Naive thymus-derived CD8-positive, alpha-beta T cell (primary cell): ENCODE measurements at regions not wholly inside any gene's neighbourhood (a gene's known extent, or its start where the extent isn't known, plus 50 kb on each side); places are given as distances from the start of the nearest gene placed in this dataset.

Experiments
- ATAC-seq, 2 donors: fragments of 150-1000 bp; cut with Tn5 transposase in 1 of 2; sonication (Bioruptor Pico), chemical (Tn5 transposase) in 1 of 2; 1 replicate in 1 of 2; 2 replicates in 1 of 2; pipeline ENCODE4 v1.10.0; 2021; ENCODE audit warnings: mild to moderate bottlenecking in 2 of 2, moderate library complexity in 2 of 2
- POLR2A ChIA-PET: fragments of 350-600 bp; sonication (Branson Sonifier 250); formaldehyde crosslinking; loops from one replicate; lab custom pipeline; 2021; ENCODE audit warnings: antibody characterized with exemption; lab: Charles Lee
- DNase-seq, 10 donors: peaks; one replicate each; pipeline versions ENCODE4 v3.0.0 to v3.0.0-alpha.2; 2020 to 2022
- H3K27ac Mint-ChIP-seq, 10 donors: one replicate each; pipeline ENCODE4 v1.8.0; 2020 to 2022; ENCODE audit warnings: mild to moderate bottlenecking in 10 of 10, mixed read lengths in 10 of 10, moderate library complexity in 4 of 10, inconsistent platforms in 1 of 10
- H3K27me3 Mint-ChIP-seq, 5 donors: one replicate each; pipeline ENCODE4 v1.8.0; 2021 to 2022; ENCODE audit warnings: mixed read lengths in 5 of 5
- H3K36me3 Mint-ChIP-seq, 3 donors: one replicate each; pipeline ENCODE4 v1.8.0; 2020 to 2022; ENCODE audit warnings: mixed read lengths in 3 of 3, mild to moderate bottlenecking in 2 of 3, inconsistent platforms in 1 of 3
- H3K4me1 Mint-ChIP-seq, 4 donors: one replicate each; pipeline ENCODE4 v1.8.0; 2021 to 2022; ENCODE audit warnings: mixed read lengths in 4 of 4
- H3K4me3 Mint-ChIP-seq, 10 donors: one replicate each; pipeline ENCODE4 v1.8.0; 2020 to 2022; ENCODE audit warnings: mild to moderate bottlenecking in 10 of 10, mixed read lengths in 10 of 10, moderate library complexity in 6 of 10, inconsistent platforms in 1 of 10
- H3K9me3 Mint-ChIP-seq, 9 donors: one replicate each; pipeline ENCODE4 v1.8.0; 2020 to 2022; ENCODE audit warnings: mixed read lengths in 9 of 9, mild to moderate bottlenecking in 3 of 9, inconsistent platforms in 1 of 9, moderate library complexity in 1 of 9

- Mint-ChIP-seq H3K4me3 (no peak overlapping the region), H3K4me1 (no peaks in the 10 kb centered on the region), H3K27ac (no peak overlapping the region), H3K36me3 (no peaks in the 10 kb centered on the region), H3K9me3 (peaks cover 0 to 20% (median 11%) of the 10 kb centered on the region in 9 donors), H3K27me3 (no peaks in the 10 kb centered on the region)
- POLR2A ChIA-PET, result no interaction called here
- ATAC-seq (no peak), DNase-seq (no peak)
Measured at GRCh38 chr4:28373191-28373590, 1512.5 kb downstream of the STIM2 start.

- H3K27me3 Mint-ChIP-seq, result no peaks in the 10 kb centered on the region
- H3K4me1 Mint-ChIP-seq, result no peaks in the 10 kb centered on the region
- DNase-seq, result no peak
- no peak for ATAC-seq
- no peak overlapping the region for H3K4me3 Mint-ChIP-seq
- peaks cover 0 to 23% (median 11%) of the 10 kb centered on the region in 9 donors for H3K9me3 Mint-ChIP-seq
- no peak overlapping the region for H3K27ac Mint-ChIP-seq
- POLR2A ChIA-PET, result no interaction called here
- H3K36me3 Mint-ChIP-seq, result no peaks in the 10 kb centered on the region
Measured at GRCh38 chr4:28373601-28374000, 1513.0 kb downstream of the STIM2 start.

DNA sequence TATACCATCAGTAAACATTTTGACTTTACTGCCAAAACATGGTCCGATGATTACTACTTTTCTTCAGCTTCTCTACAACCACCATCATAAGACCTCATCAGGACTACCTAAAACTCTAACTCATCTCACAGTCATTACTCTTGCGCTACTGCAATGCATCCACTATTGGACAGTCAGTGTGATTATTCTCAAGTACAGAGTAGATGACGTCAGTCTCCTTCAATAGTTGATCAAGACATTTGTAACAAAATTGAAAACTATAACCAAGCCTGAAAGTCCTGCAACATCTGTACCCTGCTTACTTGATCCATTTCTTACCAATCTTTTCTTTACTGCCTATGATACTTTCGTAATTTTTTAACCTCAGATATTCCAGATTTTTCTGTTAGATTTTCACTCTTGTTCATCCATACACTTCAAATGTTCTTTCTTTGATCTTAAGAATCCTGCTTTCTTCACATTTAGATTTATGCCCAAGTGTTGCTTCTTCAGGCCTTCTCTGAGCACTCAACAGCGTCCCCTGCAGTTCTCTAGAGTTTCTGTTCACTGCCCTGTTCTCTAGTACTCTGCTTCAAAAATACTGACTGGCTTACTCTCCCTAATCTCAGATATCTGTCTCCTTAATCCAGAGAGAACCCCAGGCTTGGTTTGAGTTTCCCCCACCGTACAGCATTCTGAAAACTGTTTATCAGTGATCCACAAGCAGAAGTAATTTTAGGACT lies 1517.6 kb downstream of the STIM2 start:
- no peaks in the 10 kb centered on the region for H3K27me3 Mint-ChIP-seq

GRCh38 chr4:28385801-28386200 lies 1525.2 kb downstream of the STIM2 start:
- POLR2A ChIA-PET, result no interaction called here
- Mint-ChIP-seq H3K27me3 (no peaks in the 10 kb centered on the region), H3K27ac (no peak overlapping the region), H3K36me3 (no peaks in the 10 kb centered on the region), H3K9me3 (peaks cover 0 to 10% (median 4%) of the 10 kb centered on the region in 9 donors), H3K4me1 (no peaks in the 10 kb centered on the region), H3K4me3 (no peak overlapping the region)
- ATAC-seq (no peak), DNase-seq (no peak)

More for the DNA sequence above, 1517.6 kb downstream of the STIM2 start:
- no peak for DNase-seq
- peaks cover 0 to 23% (median 9%) of the 10 kb centered on the region in 9 donors for H3K9me3 Mint-ChIP-seq
- no peaks in the 10 kb centered on the region for H3K36me3 Mint-ChIP-seq
- POLR2A ChIA-PET, result no interaction called here
- H3K27ac Mint-ChIP-seq, result no peak overlapping the region
- H3K4me3 Mint-ChIP-seq, result no peak overlapping the region
- H3K4me1 Mint-ChIP-seq, result no peaks in the 10 kb centered on the region
- no peak for ATAC-seq

DNA sequence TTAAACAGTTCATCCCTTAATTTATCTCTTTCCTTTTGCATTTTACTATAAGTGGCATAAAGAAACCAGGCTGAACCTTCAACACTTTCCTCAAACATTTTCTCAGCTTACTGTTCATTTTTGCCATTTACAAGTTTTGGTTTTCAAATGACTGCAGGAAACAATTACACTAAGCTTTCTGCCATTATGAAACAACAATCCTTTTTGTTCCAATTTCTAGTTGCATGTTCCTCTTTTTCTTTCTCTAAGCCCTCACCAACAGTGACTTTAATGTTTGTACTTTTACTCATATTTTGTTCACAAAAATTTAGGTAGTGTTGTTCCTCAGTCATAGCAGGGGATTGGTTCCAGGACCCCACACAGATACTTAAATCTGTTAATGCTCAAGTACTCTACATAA lies 1526.1 kb downstream of the STIM2 start:
- no peak for ATAC-seq
- POLR2A ChIA-PET, result no interaction called here
- Mint-ChIP-seq H3K4me3 (no peak overlapping the region), H3K9me3 (peaks cover 0 to 13% (median 4%) of the 10 kb centered on the region in 9 donors), H3K27me3 (no peaks in the 10 kb centered on the region), H3K36me3 (no peaks in the 10 kb centered on the region), H3K27ac (no peak overlapping the region), H3K4me1 (no peaks in the 10 kb centered on the region)
- no peak for DNase-seq

GRCh38 chr4:28388471-28388870 lies 1527.8 kb downstream of the STIM2 start:
- no peaks in the 10 kb centered on the region for H3K27me3 Mint-ChIP-seq
- POLR2A ChIA-PET, result no interaction called here
- peaks cover 0 to 19% (median 8%) of the 10 kb centered on the region in 9 donors for H3K9me3 Mint-ChIP-seq
- no peak overlapping the region for H3K4me3 Mint-ChIP-seq
- ATAC-seq, result no peak
- no peak overlapping the region for H3K27ac Mint-ChIP-seq
- no peak for DNase-seq
- peaks cover 0 to 6% (median 0%) of the 10 kb centered on the region in 3 donors for H3K36me3 Mint-ChIP-seq
- H3K4me1 Mint-ChIP-seq, result no peaks in the 10 kb centered on the region

- no peaks in the 10 kb centered on the region for H3K27me3 Mint-ChIP-seq
- no peak overlapping the region for H3K4me3 Mint-ChIP-seq
- H3K4me1 Mint-ChIP-seq, result no peaks in the 10 kb centered on the region
- ATAC-seq (no peak), DNase-seq (no peak)
- no peak overlapping the region for H3K27ac Mint-ChIP-seq
- POLR2A ChIA-PET, result no interaction called here
- H3K9me3 Mint-ChIP-seq, result peaks cover 0 to 21% (median 5%) of the 10 kb centered on the region in 9 donors
- peaks cover 0 to 6% (median 0%) of the 10 kb centered on the region in 3 donors for H3K36me3 Mint-ChIP-seq
Measured at GRCh38 chr4:28391877-28392276, 1531.2 kb downstream of the STIM2 start.

GRCh38 chr4:28402751-28403150 lies 1542.1 kb downstream of the STIM2 start:
- no peak for DNase-seq
- POLR2A ChIA-PET, result no interaction called here
- H3K27me3 Mint-ChIP-seq, result no peaks in the 10 kb centered on the region
- H3K27ac Mint-ChIP-seq, result no peak overlapping the region
- ATAC-seq, result no peak
- H3K4me3 Mint-ChIP-seq, result no peak overlapping the region
- H3K9me3 Mint-ChIP-seq, result peaks cover 5 to 25% (median 16%) of the 10 kb centered on the region in 9 donors
- H3K36me3 Mint-ChIP-seq, result peaks cover 0 to 11% (median 0%) of the 10 kb centered on the region in 3 donors
- no peaks in the 10 kb centered on the region for H3K4me1 Mint-ChIP-seq

DNA sequence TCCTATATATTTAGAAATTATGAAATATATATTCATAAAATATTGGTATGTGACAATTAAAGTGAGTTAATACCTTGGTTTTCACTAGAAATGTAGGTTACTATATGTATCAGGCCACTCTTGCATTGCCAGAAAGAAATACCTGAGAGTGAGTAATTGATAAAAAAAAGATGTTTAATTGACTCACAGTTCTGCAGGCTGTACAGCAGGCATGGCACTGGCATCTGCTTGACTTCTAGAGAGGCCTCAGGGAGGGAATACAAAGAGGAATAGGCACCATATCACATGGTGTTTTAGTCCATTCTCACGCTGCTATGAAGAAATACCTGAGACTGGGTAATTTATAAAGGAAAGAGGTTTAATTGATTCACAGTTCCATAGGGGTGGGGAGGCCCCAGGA lies 1560.6 kb downstream of the STIM2 start:
- DNase-seq (no peak), ATAC-seq (no peak)
- peaks cover 0 to 12% (median 4%) of the 10 kb centered on the region in 9 donors for H3K9me3 Mint-ChIP-seq
- H3K4me1 Mint-ChIP-seq, result no peaks in the 10 kb centered on the region
- H3K36me3 Mint-ChIP-seq, result no peaks in the 10 kb centered on the region
- H3K4me3 Mint-ChIP-seq, result peak overlapping the region in 1 of 10 donors; percentile 4
- no peaks in the 10 kb centered on the region for H3K27me3 Mint-ChIP-seq
- H3K27ac Mint-ChIP-seq, result no peak overlapping the region
- POLR2A ChIA-PET, result no interaction called here

DNA sequence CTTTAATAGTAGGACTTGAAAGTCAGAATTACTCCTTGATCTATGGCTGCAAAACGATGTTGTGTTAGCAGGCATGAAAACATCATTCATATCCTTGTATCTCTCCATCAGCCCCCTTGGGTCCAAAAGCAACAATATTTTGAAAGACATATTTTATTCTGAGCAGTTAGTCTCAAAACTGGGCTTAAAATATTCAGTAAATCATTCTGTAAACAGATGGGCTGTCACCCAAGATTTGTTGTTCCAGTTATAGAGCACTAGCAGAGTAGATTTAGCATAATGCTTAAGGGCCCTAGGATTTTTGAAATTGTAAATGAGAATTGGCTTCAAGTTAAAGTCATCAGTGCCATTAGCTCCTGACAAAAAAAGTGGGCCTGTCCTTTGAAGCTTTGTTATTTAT lies 1565.6 kb downstream of the STIM2 start:
- no peak for DNase-seq
- Mint-ChIP-seq H3K4me1 (no peaks in the 10 kb centered on the region), H3K36me3 (no peaks in the 10 kb centered on the region), H3K27me3 (no peaks in the 10 kb centered on the region), H3K4me3 (no peak overlapping the region), H3K9me3 (peaks cover 0 to 23% (median 5%) of the 10 kb centered on the region in 9 donors), H3K27ac (no peak overlapping the region)
- no peak for ATAC-seq
- POLR2A ChIA-PET, result no interaction called here

DNA sequence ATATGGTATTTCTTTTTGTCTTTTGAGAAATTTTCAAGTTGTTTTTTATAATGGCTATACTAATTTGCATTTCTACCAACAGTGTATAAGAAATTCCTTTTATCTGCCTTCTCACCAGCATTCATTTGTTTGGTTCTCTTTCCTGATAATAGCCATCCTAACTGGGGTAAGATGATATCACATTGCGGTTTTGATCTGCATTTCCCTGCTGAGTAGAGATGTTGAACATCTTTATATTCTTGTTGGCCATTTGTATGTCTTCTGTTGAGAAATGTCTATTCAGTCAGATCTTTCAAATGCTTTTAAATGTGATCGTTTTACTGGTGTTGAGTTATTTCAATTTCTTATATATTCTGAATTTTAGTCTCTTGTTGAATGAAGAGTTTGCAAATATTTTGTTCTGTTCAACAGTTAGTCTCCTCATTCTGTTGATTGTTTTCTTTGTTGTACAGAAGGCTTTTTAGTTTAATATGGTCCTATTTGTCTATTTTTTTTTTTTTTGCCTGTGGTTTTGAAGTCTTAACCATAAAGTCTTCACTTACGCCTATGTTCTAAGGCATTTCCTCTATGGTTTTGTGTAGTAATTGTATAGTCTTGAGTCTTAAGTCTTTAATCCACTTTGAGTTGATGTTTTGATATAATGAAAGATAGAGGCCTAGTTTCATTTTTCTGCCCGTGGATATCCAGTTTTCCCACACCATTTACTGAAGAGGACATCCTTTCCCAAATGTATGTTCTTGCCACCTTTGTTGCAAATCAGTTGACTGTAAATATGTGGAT lies 1566.9 kb downstream of the STIM2 start:
- ATAC-seq (no peak), DNase-seq (no peak)
- Mint-ChIP-seq H3K9me3 (peaks cover 0 to 23% (median 5%) of the 10 kb centered on the region in 9 donors), H3K4me3 (no peak overlapping the region), H3K36me3 (no peaks in the 10 kb centered on the region), H3K27me3 (no peaks in the 10 kb centered on the region), H3K4me1 (no peaks in the 10 kb centered on the region), H3K27ac (no peak overlapping the region)
- POLR2A ChIA-PET, result no interaction called here

GRCh38 chr4:28432348-28433025 lies 1571.8 kb downstream of the STIM2 start:
- no peak overlapping the region for H3K27ac Mint-ChIP-seq
- H3K36me3 Mint-ChIP-seq, result no peaks in the 10 kb centered on the region
- DNase-seq, result no peak
- no peaks in the 10 kb centered on the region for H3K27me3 Mint-ChIP-seq
- POLR2A ChIA-PET, result no interaction called here
- peaks cover 0 to 12% (median 5%) of the 10 kb centered on the region in 9 donors for H3K9me3 Mint-ChIP-seq
- H3K4me3 Mint-ChIP-seq, result no peak overlapping the region
- ATAC-seq, result no peak
- no peaks in the 10 kb centered on the region for H3K4me1 Mint-ChIP-seq

GRCh38 chr4:28435314-28435713 lies 1574.7 kb downstream of the STIM2 start:
- Mint-ChIP-seq H3K36me3 (no peaks in the 10 kb centered on the region), H3K27ac (no peak overlapping the region), H3K4me3 (no peak overlapping the region), H3K4me1 (no peaks in the 10 kb centered on the region), H3K27me3 (no peaks in the 10 kb centered on the region), H3K9me3 (peaks cover 0 to 12% (median 4%) of the 10 kb centered on the region in 9 donors)
- POLR2A ChIA-PET, result no interaction called here
- ATAC-seq, result no peak
- no peak for DNase-seq
